Ovary (tissue), 7 donors: ENCODE measurements at regions not wholly inside any gene's neighbourhood (a gene's known extent, or its start where the extent isn't known, plus 50 kb on each side); places are given as distances from the start of the nearest gene placed in this dataset.
A peak's percentile ranks its signal among the peaks of the same experiment; 100 is the strongest.

ENCODE experiments used
- DNase-seq, 5 donors: peaks; one replicate each; pipeline ENCODE4 v3.0.0-alpha.2; 2019 to 2020
- H3K27ac ChIP-seq, 2 donors: fragments of 200-600 bp; one replicate each; pipeline versions ENCODE4 v1.5.1 to v1.8.0; 2019 to 2022
- H3K27me3 ChIP-seq: fragments of 200-600 bp; one replicate; pipeline ENCODE4 v1.8.0; 2022
- H3K36me3 ChIP-seq: fragments of 200-600 bp; sonication (generic); one replicate; pipeline ENCODE4 v1.5.1; 2019
- H3K4me1 ChIP-seq: one replicate; pipeline ENCODE4 v1.8.1; 2013; ENCODE audit warnings: mild to moderate bottlenecking, moderate library complexity; ENCODE audit not compliant: insufficient read depth
- H3K4me3 ChIP-seq: fragments of 200-600 bp; sonication (generic); one replicate; pipeline ENCODE4 v1.5.1; 2017
- H3K9me3 ChIP-seq, 2 donors: fragments of 200-600 bp in 1 of 2; sonication (generic) in 1 of 2; one replicate each; pipeline versions ENCODE4 v1.5.1 to v1.8.1; 2013 to 2019; ENCODE audit warnings: mild to moderate bottlenecking in 1 of 2, moderate library complexity in 1 of 2
- EP300 ChIP-seq: sonication (generic); formaldehyde crosslinking; IDR thresholded peaks from one replicate; pipeline ENCODE4 v1.6.1; 2017; ENCODE audit warnings: antibody characterized with exemption
- POLR2A ChIP-seq: fragments of 450-650 bp; IDR thresholded peaks from one replicate; pipeline ENCODE4 v1.6.1; 2017; ENCODE audit warnings: antibody characterized with exemption, mild to moderate bottlenecking, moderate library complexity
- WGBS, 3 donors: extraction: QIAGEN DNeasy Blood & Tissue Kit in 1 of 3; methylation state at CpG; one replicate each; pipeline versions ENCODE4 v1.1.5 to v1.1.7; 2013 to 2017; 5-methylcytosine and 5-hydroxymethylcytosine counted together
- intact Hi-C, 4 donors: fragments of 100-400 bp; cut with DNase I; formaldehyde crosslinking; loops; one replicate each; pipeline versions ENCODE4 v1.11.0 to v1.15.1; 2022 to 2023
- TF ChIP-seq, protein P1 (sequence below), 3 donors: fragments of 450-650 bp in 2 of 3; fragments of 200-600 bp in 1 of 3; IDR thresholded peaks; one replicate each; pipeline versions ENCODE4 v1.5.1 to v1.8.0; 2016 to 2022; ENCODE audit warnings: antibody characterized with exemption in 3 of 3, mild to moderate bottlenecking in 1 of 3
- donor health status: DM: no; HTN: no; CAD: no; lungs with moderate emphysema.
- donor health status: DM: no; HTN: no; CAD: no.
- donor health status: Bipolar disorder and iron deficiency.
- donor health status: DM: no; HTN: no; CAD: no.
- donor health status: DM: yes; HTN: yes; CAD: no.

DNA sequence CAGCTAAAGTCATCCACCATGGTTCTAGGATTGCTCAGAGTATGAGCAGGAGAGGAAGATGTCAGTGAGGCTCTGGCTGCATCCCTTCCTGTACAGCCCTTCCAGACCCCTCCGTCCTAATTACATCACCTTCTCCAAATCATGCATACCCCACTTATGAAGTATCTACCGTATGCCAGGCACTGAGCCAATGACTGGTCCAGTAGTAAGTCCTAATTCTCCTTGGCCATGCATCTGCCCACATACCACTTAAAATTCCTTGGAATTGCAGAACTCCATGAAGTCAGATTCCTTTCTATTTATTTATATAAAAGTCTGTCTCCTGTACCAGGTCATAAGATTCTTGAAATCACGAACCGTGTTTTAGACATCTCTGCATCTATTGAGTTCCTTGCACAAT is 106.1 kb downstream of the SEC16B start:
- intact Hi-C loops: no loop called here
- Histone ChIP-seq H3K27me3 (no peaks in the 10 kb centered on the region), H3K9me3 (no peaks in the 10 kb centered on the region), H3K36me3 (no peaks in the 10 kb centered on the region), H3K27ac (no peak overlapping the region), H3K4me3 (no peak overlapping the region), H3K4me1 (no peaks in the 10 kb centered on the region)
- TF ChIP-seq, protein P1, sequence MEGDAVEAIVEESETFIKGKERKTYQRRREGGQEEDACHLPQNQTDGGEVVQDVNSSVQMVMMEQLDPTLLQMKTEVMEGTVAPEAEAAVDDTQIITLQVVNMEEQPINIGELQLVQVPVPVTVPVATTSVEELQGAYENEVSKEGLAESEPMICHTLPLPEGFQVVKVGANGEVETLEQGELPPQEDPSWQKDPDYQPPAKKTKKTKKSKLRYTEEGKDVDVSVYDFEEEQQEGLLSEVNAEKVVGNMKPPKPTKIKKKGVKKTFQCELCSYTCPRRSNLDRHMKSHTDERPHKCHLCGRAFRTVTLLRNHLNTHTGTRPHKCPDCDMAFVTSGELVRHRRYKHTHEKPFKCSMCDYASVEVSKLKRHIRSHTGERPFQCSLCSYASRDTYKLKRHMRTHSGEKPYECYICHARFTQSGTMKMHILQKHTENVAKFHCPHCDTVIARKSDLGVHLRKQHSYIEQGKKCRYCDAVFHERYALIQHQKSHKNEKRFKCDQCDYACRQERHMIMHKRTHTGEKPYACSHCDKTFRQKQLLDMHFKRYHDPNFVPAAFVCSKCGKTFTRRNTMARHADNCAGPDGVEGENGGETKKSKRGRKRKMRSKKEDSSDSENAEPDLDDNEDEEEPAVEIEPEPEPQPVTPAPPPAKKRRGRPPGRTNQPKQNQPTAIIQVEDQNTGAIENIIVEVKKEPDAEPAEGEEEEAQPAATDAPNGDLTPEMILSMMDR (IDR thresholded peaks at IDR 0.05): no peak
- no peak for TF ChIP-seq POLR2A
- no peak for DNase-seq
- 92 to 94% (median 94%) methylated on average over 4 of the region's 4 CpGs for WGBS, 3 donors

DNA sequence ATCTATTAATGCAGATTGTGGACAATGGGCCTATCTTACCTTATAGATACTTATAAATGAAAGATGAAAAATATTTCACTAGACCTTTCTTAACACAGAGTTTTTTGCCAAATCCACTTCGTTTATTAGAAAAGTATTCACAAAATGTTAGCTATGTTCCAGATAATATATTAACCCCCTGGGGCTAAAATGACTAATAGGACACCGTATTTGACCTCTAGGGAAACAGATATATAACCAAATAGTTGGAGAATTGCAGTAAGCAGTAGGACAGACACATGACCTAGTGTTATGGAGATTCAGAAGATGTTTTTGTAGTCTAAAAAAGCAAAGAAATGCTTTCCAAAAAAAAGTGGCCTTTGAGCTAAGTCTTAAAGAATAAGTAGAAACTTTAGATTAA is 106.9 kb downstream of the SEC16B start:
- TF ChIP-seq, protein P1 (IDR thresholded peaks at IDR 0.05): no peak
- TF ChIP-seq EP300: no peak
- no peak for TF ChIP-seq POLR2A
- no peak overlapping the region for H3K27ac ChIP-seq
- H3K4me1 ChIP-seq: peaks cover 2% of the 10 kb centered on the region
- DNase-seq: no peak
- H3K36me3 ChIP-seq: no peaks in the 10 kb centered on the region
- H3K4me3 ChIP-seq: no peak overlapping the region
- no peaks in the 10 kb centered on the region for H3K27me3 ChIP-seq
- H3K9me3 ChIP-seq: no peaks in the 10 kb centered on the region
- WGBS, 3 donors: 34 to 39% (median 39%) methylated on average over 2 of the region's 2 CpGs
- intact Hi-C loops: no loop called here

DNA sequence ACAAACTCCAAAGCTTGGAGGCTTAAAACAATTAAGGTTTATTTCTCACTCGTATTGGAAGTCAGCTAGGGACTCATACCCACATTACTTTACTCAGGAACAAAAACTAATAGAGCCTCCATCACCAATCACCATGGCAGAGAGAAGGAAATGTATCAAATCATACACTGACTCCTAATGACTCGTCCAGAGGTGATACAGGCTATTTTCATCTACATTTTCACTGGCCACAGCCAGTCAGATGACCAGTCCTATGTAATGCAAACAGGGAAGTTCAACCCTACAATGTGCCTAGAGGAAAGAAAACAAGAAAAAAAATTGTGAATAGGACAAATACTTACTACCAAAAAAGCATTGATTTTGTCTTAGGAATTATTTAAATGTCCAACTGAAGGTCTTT is 110.3 kb downstream of the SEC16B start:
- TF ChIP-seq, protein P1 (IDR thresholded peaks at IDR 0.05): no peak
- TF ChIP-seq POLR2A: no peak
- TF ChIP-seq EP300: no peak
- Histone ChIP-seq H3K27ac (no peak overlapping the region), H3K27me3 (no peaks in the 10 kb centered on the region), H3K4me1 (peaks cover 2% of the 10 kb centered on the region), H3K9me3 (no peaks in the 10 kb centered on the region), H3K36me3 (no peaks in the 10 kb centered on the region), H3K4me3 (no peak overlapping the region)
- DNase-seq: no peak
- WGBS, 3 donors: 82 to 85% (median 83%) methylated on average over 2 of the region's 2 CpGs
- intact Hi-C loops: no loop called here

DNA sequence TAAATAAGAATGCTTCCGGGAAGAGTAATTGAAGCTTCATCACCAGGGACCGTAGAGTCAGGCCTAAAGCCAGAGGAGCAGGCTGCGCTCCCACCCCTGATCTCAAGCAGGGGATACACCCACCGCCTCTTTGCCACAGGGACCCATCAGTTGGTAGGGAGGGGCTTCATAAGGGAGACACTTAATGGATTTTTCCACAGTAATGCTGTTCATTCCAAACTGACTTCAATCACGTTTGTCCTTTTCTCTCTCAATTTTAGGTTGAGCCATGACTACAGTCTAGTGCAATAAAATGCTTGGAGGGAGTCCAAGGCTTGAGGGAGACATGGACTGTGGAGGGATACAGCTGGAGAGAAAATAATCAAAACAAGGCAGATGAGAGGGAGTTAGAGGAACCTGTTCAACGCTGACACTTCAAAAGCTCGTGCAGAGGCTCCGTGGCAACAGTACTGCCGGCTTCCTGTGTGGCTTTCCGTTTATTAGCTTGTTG is 111.5 kb downstream of the SEC16B start:
- H3K36me3 ChIP-seq: no peaks in the 10 kb centered on the region
- no peaks in the 10 kb centered on the region for H3K9me3 ChIP-seq
- H3K27me3 ChIP-seq: no peaks in the 10 kb centered on the region
- H3K4me3 ChIP-seq: no peak overlapping the region
- H3K27ac ChIP-seq: no peak overlapping the region
- peak in 1 of 5 donors; percentile 17 for DNase-seq
- intact Hi-C loops: no loop called here
- H3K4me1 ChIP-seq: peaks cover 2% of the 10 kb centered on the region
- WGBS, 3 donors: 10 to 15% (median 13%) methylated on average over 10 of the region's 10 CpGs
- TF ChIP-seq, protein P1 (IDR thresholded peaks at IDR 0.05): no peak
- TF ChIP-seq EP300: no peak
- no peak for TF ChIP-seq POLR2A

DNA sequence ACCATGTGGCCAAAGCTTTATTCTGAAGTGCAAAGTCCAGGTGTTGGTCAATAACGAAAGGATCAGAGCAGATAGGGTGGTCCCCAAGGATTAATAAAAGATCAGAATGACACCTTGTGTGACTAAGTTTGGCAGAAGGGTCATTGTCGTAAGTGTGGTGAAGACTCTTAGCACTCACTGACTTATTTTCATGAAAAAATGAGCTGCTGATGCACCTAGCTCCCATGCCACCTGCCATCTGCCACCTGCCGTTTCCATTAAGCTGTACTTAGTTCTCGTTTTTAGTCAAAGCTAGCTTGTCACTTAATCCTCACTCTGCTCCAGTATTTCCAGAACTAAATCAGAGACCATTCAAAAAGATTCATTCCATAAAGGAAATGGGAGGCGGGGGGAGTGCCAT is 112.6 kb downstream of the SEC16B start:
- Histone ChIP-seq H3K9me3 (no peaks in the 10 kb centered on the region), H3K27me3 (no peaks in the 10 kb centered on the region), H3K36me3 (no peaks in the 10 kb centered on the region), H3K27ac (no peak overlapping the region), H3K4me3 (no peak overlapping the region), H3K4me1 (peaks cover 2% of the 10 kb centered on the region)
- no peak for DNase-seq
- intact Hi-C loops: no loop called here
- TF ChIP-seq POLR2A (no peak), EP300 (no peak)
- TF ChIP-seq, protein P1 (IDR thresholded peaks at IDR 0.05): no peak
- 84 to 85% (median 84%) methylated on average over 5 of the region's 5 CpGs for WGBS, 3 donors
